Endodermal cell (in vitro differentiated cells): ENCODE measurements at regions not wholly inside any gene's neighbourhood (a gene's known extent, or its start where the extent isn't known, plus 50 kb on each side); places are given as distances from the start of the nearest gene placed in this dataset.

Experiments
- DNase-seq: peaks from one replicate; pipeline ENCODE4 v3.0.0-alpha.2; 2017
- H3K27ac ChIP-seq: 2 replicates; pipeline ENCODE4 v1.5.1; 2013; ENCODE audit warnings: mild to moderate bottlenecking, low read depth, low read length, moderate library complexity
- H3K27me3 ChIP-seq: 2 replicates; pipeline ENCODE4 v1.6.1; 2013; ENCODE audit warnings: mild to moderate bottlenecking, low read length, moderate library complexity; ENCODE audit not compliant: insufficient read depth, control insufficient read depth, poor library complexity, severe bottlenecking
- H3K36me3 ChIP-seq: 2 replicates; pipeline ENCODE4 v1.7.0; 2013; ENCODE audit warnings: mild to moderate bottlenecking, low read length, moderate library complexity; ENCODE audit not compliant: control insufficient read depth, insufficient read depth
- H3K4me1 ChIP-seq: one replicate; pipeline ENCODE4 v1.7.0; 2013; ENCODE audit warnings: low read length; ENCODE audit not compliant: control insufficient read depth, insufficient read depth
- H3K4me3 ChIP-seq: 2 replicates; pipeline ENCODE4 v1.5.1; 2013; ENCODE audit warnings: mild to moderate bottlenecking, low read length, moderate library complexity
- H3K9ac ChIP-seq: 2 replicates; pipeline ENCODE4 v1.6.1; 2013; ENCODE audit warnings: mild to moderate bottlenecking, low read length, moderate library complexity; ENCODE audit not compliant: poor library complexity, severe bottlenecking; ENCODE audit errors: extremely low read depth
- H3K9me3 ChIP-seq: 2 replicates; pipeline ENCODE4 v1.6.1; 2013; ENCODE audit warnings: mild to moderate bottlenecking, low read length, moderate library complexity; ENCODE audit not compliant: control insufficient read depth
- H3K27ac Mint-ChIP-seq: 2 replicates; pipeline ENCODE4 v1.8.0; 2020; ENCODE audit warnings: mixed read lengths
- H3K27me3 Mint-ChIP-seq: 2 replicates; pipeline ENCODE4 v1.8.0; 2021; ENCODE audit warnings: mild to moderate bottlenecking, mixed read lengths; ENCODE audit not compliant: insufficient read depth
- H3K36me3 Mint-ChIP-seq: 2 replicates; pipeline ENCODE4 v1.8.0; 2020; ENCODE audit warnings: low read depth, mixed read lengths
- H3K4me1 Mint-ChIP-seq: 2 replicates; pipeline ENCODE4 v1.8.0; 2020; ENCODE audit warnings: mixed read lengths
- H3K4me3 Mint-ChIP-seq: 2 replicates; pipeline ENCODE4 v1.8.0; 2020; ENCODE audit warnings: mild to moderate bottlenecking, moderate library complexity, mixed read lengths
- H3K9me3 Mint-ChIP-seq: 2 replicates; pipeline ENCODE4 v1.8.0; 2020; ENCODE audit warnings: mild to moderate bottlenecking, mixed read lengths
- CTCF ChIP-seq: fragments of 200-600 bp; sonication (generic); conservative IDR thresholded peaks from 2 replicates; pipeline ENCODE4 v1.5.0; 2021; ENCODE audit warnings: antibody characterized with exemption, mild to moderate bottlenecking
- WGBS, 2 experiments: methylation state at CpG; one replicate each; pipeline versions ENCODE4 v1.1.5 to v1.1.7; 2013; ENCODE audit warnings: missing lambda C conversion rate in 2 of 2, mixed read lengths in 1 of 2; ENCODE audit not compliant: insufficient coverage in 1 of 2, insufficient read length in 1 of 2; 5-methylcytosine and 5-hydroxymethylcytosine counted together

- Histone ChIP-seq H3K9ac (no peak overlapping the region), H3K27ac (no peak overlapping the region), H3K9me3 (no peaks in the 10 kb centered on the region), H3K36me3 (no peaks in the 10 kb centered on the region), H3K4me1 (no peaks in the 10 kb centered on the region), H3K4me3 (no peak overlapping the region), H3K27me3 (no peaks in the 10 kb centered on the region)
- no peak for DNase-seq
- no peaks in the 10 kb centered on the region for H3K9me3 Mint-ChIP-seq
- no peaks in the 10 kb centered on the region for H3K36me3 Mint-ChIP-seq
- no peak overlapping the region for H3K4me3 Mint-ChIP-seq
- no peaks in the 10 kb centered on the region for H3K27me3 Mint-ChIP-seq
- peaks cover under 1% of the 10 kb centered on the region for H3K4me1 Mint-ChIP-seq
- WGBS, 2 experiments: 84 to 100% methylated on average over 2 to 3 of the region's 3 CpGs
- no peak for TF ChIP-seq CTCF
- no peak overlapping the region for H3K27ac Mint-ChIP-seq
These were observed 305.5 kb downstream of the FAT4 start for GRCh38 chr4:125620066-125620860.

DNA sequence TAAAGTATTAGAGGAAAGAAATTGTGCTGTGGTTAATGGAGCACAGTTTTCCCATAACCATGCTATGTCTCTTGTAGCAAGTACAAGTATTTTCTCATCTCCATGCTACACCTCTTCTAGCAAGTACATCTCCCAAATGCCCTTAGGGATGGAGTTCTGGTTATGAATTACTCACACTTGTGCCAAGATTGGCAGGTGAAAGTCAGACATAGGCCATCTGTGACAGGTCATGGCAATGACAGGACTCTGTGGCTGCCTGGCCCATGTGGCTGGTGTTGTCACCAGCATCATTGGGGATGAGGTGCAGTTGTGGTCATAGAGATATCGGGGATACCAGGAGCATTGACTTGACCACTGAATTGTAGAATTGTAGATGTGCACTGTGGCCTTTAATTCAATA is 310.2 kb downstream of the FAT4 start:
- TF ChIP-seq CTCF: no peak
- no peaks in the 10 kb centered on the region for H3K36me3 ChIP-seq
- H3K4me3 ChIP-seq: no peak overlapping the region
- H3K4me1 Mint-ChIP-seq: peaks cover 9% of the 10 kb centered on the region
- 40 to 43% methylated on average over 1 of the region's 1 CpG for WGBS, 2 experiments
- no peaks in the 10 kb centered on the region for H3K36me3 Mint-ChIP-seq
- H3K9me3 ChIP-seq: no peaks in the 10 kb centered on the region
- no peak overlapping the region for H3K27ac ChIP-seq
- DNase-seq: no peak
- no peaks in the 10 kb centered on the region for H3K27me3 ChIP-seq
- H3K9me3 Mint-ChIP-seq: no peaks in the 10 kb centered on the region
- no peaks in the 10 kb centered on the region for H3K27me3 Mint-ChIP-seq
- H3K4me3 Mint-ChIP-seq: no peak overlapping the region
- H3K4me1 ChIP-seq: no peaks in the 10 kb centered on the region
- H3K9ac ChIP-seq: no peak overlapping the region
- no peak overlapping the region for H3K27ac Mint-ChIP-seq

- Histone ChIP-seq H3K9me3 (no peaks in the 10 kb centered on the region), H3K4me1 (no peaks in the 10 kb centered on the region), H3K36me3 (no peaks in the 10 kb centered on the region), H3K27ac (no peak overlapping the region), H3K4me3 (no peak overlapping the region), H3K9ac (no peak overlapping the region), H3K27me3 (no peaks in the 10 kb centered on the region)
- Mint-ChIP-seq H3K27me3 (no peaks in the 10 kb centered on the region), H3K36me3 (no peaks in the 10 kb centered on the region), H3K9me3 (no peaks in the 10 kb centered on the region), H3K4me3 (no peak overlapping the region), H3K27ac (no peak overlapping the region), H3K4me1 (peaks cover 9% of the 10 kb centered on the region)
- TF ChIP-seq CTCF: no peak
- WGBS, 2 experiments: no CpG with 5 or more reads among the region's 1 CpG
- DNase-seq: no peak
These were observed 312.2 kb downstream of the FAT4 start for GRCh38 chr4:125626946-125627345.
